Tibial nerve (tissue), 4 donors: ENCODE measurements at regions not wholly inside any gene's neighbourhood (a gene's known extent, or its start where the extent isn't known, plus 50 kb on each side); places are given as distances from the start of the nearest gene placed in this dataset.

Experiments
- DNase-seq, 2 donors: peaks; one replicate each; pipeline ENCODE4 v3.0.0-alpha.2; 2019; ENCODE audit warnings: low spot score in 2 of 2
- H3K27ac ChIP-seq, 4 donors: fragments of 200-600 bp; sonication (generic) in 3 of 4; one replicate each; pipeline ENCODE4 v1.5.1; 2017 to 2019; ENCODE audit warnings: mild to moderate bottlenecking in 1 of 4
- H3K27me3 ChIP-seq, 2 donors: fragments of 200-600 bp; sonication (generic) in 1 of 2; one replicate each; pipeline versions ENCODE4 v1.5.1 to v1.6.0; 2017 to 2019
- H3K36me3 ChIP-seq, 3 donors: fragments of 200-600 bp; sonication (generic); one replicate each; pipeline ENCODE4 v1.5.1; 2018 to 2019
- H3K4me1 ChIP-seq, 4 donors: fragments of 200-600 bp; sonication (generic) in 3 of 4; one replicate each; pipeline ENCODE4 v1.5.1; 2017 to 2019
- H3K4me3 ChIP-seq, 4 donors: fragments of 200-600 bp; sonication (generic) in 3 of 4; one replicate each; pipeline ENCODE4 v1.5.1; 2017 to 2019; ENCODE audit warnings: mild to moderate bottlenecking in 1 of 4, moderate library complexity in 1 of 4
- H3K9me3 ChIP-seq, 4 donors: fragments of 200-600 bp; sonication (generic) in 3 of 4; one replicate each; pipeline ENCODE4 v1.5.1; 2017 to 2019
- EP300 ChIP-seq, 2 donors: sonication (generic); formaldehyde crosslinking; IDR thresholded peaks; one replicate each; pipeline ENCODE4 v1.6.1; 2017; ENCODE audit warnings: antibody characterized with exemption in 2 of 2, mild to moderate bottlenecking in 1 of 2
- POLR2A ChIP-seq, 2 donors: fragments of 450-650 bp; IDR thresholded peaks; one replicate each; pipeline ENCODE4 v1.6.1; 2017; ENCODE audit warnings: antibody characterized with exemption in 2 of 2, mild to moderate bottlenecking in 2 of 2, moderate library complexity in 2 of 2
- WGBS, 2 donors: methylation state at CpG; one replicate each; pipeline ENCODE4 v1.1.5; 2018; 5-methylcytosine and 5-hydroxymethylcytosine counted together
- TF ChIP-seq, protein P1 (sequence below), 5 experiments: fragments of 200-600 bp in 3 of 5; fragments of 450-650 bp in 2 of 5; sonication (generic) in 3 of 5; IDR thresholded peaks; one replicate each; pipeline ENCODE4 v1.5.1; 2016 to 2019; ENCODE audit warnings: antibody characterized with exemption in 5 of 5, mild to moderate bottlenecking in 3 of 5, moderate library complexity in 2 of 5

DNA sequence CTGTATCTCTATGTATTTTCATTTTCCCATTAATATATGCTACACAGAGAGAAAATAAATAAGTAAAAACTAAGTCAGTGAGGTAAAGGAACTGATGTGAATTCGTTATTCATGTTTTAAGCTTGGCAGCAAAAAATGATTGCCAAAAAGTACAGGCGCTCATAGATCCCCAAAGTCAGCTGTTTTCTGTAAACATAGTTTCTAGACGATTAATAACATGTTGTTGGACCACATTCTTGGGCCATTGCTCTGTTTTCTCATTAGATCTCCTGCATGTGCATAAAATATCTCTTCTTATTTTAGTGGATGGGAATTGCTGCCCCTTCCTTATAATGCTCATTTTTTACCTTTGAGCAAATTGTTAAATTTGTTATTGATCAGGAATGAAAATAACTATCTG lies 215.2 kb downstream of the TLE1 start:
- no peaks in the 10 kb centered on the region for H3K4me1 ChIP-seq
- H3K9me3 ChIP-seq: no peaks in the 10 kb centered on the region
- H3K27me3 ChIP-seq: no peaks in the 10 kb centered on the region
- 78 to 80% methylated on average over 3 of the region's 3 CpGs for WGBS, 2 donors
- no peak overlapping the region for H3K27ac ChIP-seq
- H3K36me3 ChIP-seq: no peaks in the 10 kb centered on the region
- DNase-seq: no peak
- no peak overlapping the region for H3K4me3 ChIP-seq
- no peak for TF ChIP-seq EP300 (IDR thresholded peaks at IDR 0.05)
- TF ChIP-seq, protein P1, sequence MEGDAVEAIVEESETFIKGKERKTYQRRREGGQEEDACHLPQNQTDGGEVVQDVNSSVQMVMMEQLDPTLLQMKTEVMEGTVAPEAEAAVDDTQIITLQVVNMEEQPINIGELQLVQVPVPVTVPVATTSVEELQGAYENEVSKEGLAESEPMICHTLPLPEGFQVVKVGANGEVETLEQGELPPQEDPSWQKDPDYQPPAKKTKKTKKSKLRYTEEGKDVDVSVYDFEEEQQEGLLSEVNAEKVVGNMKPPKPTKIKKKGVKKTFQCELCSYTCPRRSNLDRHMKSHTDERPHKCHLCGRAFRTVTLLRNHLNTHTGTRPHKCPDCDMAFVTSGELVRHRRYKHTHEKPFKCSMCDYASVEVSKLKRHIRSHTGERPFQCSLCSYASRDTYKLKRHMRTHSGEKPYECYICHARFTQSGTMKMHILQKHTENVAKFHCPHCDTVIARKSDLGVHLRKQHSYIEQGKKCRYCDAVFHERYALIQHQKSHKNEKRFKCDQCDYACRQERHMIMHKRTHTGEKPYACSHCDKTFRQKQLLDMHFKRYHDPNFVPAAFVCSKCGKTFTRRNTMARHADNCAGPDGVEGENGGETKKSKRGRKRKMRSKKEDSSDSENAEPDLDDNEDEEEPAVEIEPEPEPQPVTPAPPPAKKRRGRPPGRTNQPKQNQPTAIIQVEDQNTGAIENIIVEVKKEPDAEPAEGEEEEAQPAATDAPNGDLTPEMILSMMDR (IDR thresholded peaks at IDR 0.05): no peak
- no peak for TF ChIP-seq POLR2A (IDR thresholded peaks at IDR 0.05)

DNA sequence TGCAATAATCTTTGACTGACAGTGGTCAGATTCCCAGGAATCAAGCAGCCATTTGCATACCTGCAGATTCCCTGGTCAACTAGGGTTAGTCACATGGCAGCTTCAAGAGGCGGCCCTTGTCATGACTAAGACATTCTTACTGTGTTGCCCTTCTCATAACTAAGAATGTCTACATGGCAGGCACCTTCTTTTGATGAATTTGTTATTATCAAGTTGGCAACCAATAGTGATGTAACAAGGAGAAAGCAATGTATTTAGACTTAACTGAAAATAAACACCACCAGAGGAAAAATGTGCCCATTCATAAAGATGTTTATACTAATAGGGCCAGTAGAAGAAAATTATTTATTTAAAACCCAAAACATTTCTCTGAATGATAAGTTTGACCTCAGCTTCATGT lies 215.6 kb downstream of the TLE1 start:
- H3K4me3 ChIP-seq: no peak overlapping the region
- H3K36me3 ChIP-seq: no peaks in the 10 kb centered on the region
- TF ChIP-seq EP300 (IDR thresholded peaks at IDR 0.05): no peak
- TF ChIP-seq, protein P1 (IDR thresholded peaks at IDR 0.05): no peak
- no peak for TF ChIP-seq POLR2A (IDR thresholded peaks at IDR 0.05)
- H3K27ac ChIP-seq: no peak overlapping the region
- 76 to 80% methylated on average over 1 of the region's 1 CpG for WGBS, 2 donors
- no peaks in the 10 kb centered on the region for H3K9me3 ChIP-seq
- no peaks in the 10 kb centered on the region for H3K27me3 ChIP-seq
- no peak for DNase-seq
- no peaks in the 10 kb centered on the region for H3K4me1 ChIP-seq

DNA sequence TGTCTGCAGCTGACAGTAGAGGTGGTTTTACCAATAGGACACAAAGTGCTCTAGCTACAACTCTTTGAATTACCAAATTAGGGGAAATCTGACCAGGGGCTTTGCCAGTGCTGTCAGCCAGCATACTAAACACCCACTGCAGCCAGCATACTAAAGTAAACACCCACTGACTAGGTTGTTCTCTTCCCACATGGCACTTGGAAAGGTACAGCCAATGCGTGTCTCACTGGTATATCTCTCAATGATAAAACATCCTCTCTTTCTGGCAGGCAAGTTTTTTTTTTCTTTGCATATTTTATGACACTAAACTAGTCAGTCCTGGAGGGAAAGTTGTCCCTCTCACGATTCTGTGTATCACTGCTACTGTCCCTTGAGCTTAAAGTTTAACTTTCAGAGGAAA lies 216.1 kb downstream of the TLE1 start:
- no peaks in the 10 kb centered on the region for H3K4me1 ChIP-seq
- no peak for DNase-seq
- no peak for TF ChIP-seq POLR2A (IDR thresholded peaks at IDR 0.05)
- TF ChIP-seq, protein P1 (IDR thresholded peaks at IDR 0.05): no peak
- no peak for TF ChIP-seq EP300 (IDR thresholded peaks at IDR 0.05)
- 79 to 84% methylated on average over 2 of the region's 2 CpGs for WGBS, 2 donors
- no peaks in the 10 kb centered on the region for H3K27me3 ChIP-seq
- no peak overlapping the region for H3K27ac ChIP-seq
- no peaks in the 10 kb centered on the region for H3K9me3 ChIP-seq
- H3K4me3 ChIP-seq: no peak overlapping the region
- no peaks in the 10 kb centered on the region for H3K36me3 ChIP-seq

DNA sequence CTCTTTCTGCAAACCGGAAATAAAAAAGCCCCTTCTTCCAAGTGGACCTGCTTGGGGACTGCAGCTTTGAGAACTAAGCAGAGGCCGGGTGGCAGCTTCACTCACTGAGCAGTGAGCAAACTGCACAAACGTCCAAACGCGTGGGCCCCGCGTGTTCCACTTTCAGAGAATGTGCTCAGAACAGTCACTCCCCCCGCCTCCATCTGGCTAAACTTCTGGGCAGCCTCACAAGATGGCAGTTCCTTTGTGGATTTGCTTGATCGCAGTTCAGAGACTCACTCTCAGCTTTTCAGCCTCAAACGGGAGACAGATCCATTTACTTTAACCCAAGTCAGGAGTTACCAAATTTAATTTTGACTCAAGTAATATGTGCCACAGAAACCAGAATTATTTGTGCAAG lies 216.6 kb downstream of the TLE1 start:
- WGBS, 2 donors: 81 to 82% methylated on average over 10 of the region's 10 CpGs
- no peak for DNase-seq
- TF ChIP-seq EP300 (IDR thresholded peaks at IDR 0.05): no peak
- TF ChIP-seq POLR2A (IDR thresholded peaks at IDR 0.05): no peak
- Histone ChIP-seq H3K27me3 (no peaks in the 10 kb centered on the region), H3K9me3 (no peaks in the 10 kb centered on the region), H3K4me1 (no peaks in the 10 kb centered on the region), H3K27ac (no peak overlapping the region), H3K36me3 (no peaks in the 10 kb centered on the region), H3K4me3 (no peak overlapping the region)

DNA sequence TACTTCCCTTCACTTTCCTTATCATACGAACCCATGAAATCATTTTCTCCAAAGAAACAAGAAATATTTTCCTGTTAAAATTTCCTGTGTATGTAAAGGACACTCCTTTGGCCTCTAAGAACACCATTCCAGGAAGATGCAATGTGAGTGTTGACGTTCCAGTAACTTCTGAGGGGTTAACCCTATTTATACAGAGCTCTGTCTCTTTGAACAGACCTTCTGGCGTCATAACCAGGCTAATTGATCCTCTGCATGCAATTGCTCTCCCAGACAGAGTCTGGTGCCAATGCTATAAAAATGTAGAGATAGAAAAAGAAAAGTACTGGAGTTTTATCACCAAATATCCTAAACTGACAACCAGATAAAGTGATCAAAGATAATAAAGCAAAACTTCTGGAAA lies 218.5 kb downstream of the TLE1 start:
- H3K4me1 ChIP-seq: no peaks in the 10 kb centered on the region
- no peaks in the 10 kb centered on the region for H3K9me3 ChIP-seq
- no peaks in the 10 kb centered on the region for H3K36me3 ChIP-seq
- TF ChIP-seq EP300 (IDR thresholded peaks at IDR 0.05): no peak
- TF ChIP-seq, protein P1 (IDR thresholded peaks at IDR 0.05): no peak
- no peak for TF ChIP-seq POLR2A (IDR thresholded peaks at IDR 0.05)
- WGBS, 2 donors: 51 to 67% methylated on average over 3 of the region's 3 CpGs
- H3K4me3 ChIP-seq: no peak overlapping the region
- no peak for DNase-seq
- no peaks in the 10 kb centered on the region for H3K27me3 ChIP-seq
- H3K27ac ChIP-seq: no peak overlapping the region

DNA sequence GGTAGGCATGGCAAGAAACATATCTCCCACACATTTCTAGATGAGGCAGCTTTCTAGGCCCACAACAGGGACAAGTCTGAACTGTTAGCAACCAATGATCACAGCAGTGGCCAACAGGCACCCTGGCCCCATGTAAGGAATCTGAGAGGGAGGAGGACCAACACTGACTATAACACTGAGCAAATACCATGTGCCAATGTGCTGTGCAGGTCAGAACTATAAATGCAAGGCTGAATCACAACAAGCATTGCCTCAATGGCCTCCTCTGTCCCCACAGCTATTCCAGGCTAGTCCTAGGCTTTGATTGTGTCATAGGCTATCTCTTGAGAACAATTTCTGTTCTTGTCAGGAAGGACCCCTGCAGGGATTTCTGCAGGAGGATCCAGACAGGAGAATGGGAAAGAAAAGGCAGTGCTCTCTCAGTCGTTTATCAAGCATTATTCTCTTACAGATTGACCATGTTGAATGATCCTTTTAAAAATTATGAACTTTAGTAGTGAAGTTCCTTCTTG lies 221.2 kb downstream of the TLE1 start:
- WGBS, 2 donors: 67 to 76% methylated on average over 1 of the region's 1 CpG
- TF ChIP-seq EP300 (IDR thresholded peaks at IDR 0.05) (no peak), POLR2A (IDR thresholded peaks at IDR 0.05) (no peak)
- TF ChIP-seq, protein P1 (IDR thresholded peaks at IDR 0.05): no peak
- H3K36me3 ChIP-seq: no peaks in the 10 kb centered on the region
- no peak for DNase-seq
- H3K27me3 ChIP-seq: no peaks in the 10 kb centered on the region
- H3K4me3 ChIP-seq: no peak overlapping the region
- no peaks in the 10 kb centered on the region for H3K9me3 ChIP-seq
- no peak overlapping the region for H3K27ac ChIP-seq
- H3K4me1 ChIP-seq: no peaks in the 10 kb centered on the region
